NCI-H510A (cell line): ENCODE measurements at regions not wholly inside any gene's neighbourhood (a gene's known extent, or its start where the extent isn't known, plus 50 kb on each side); places are given as distances from the start of the nearest gene placed in this dataset.
"Not testable (repeated sequence)": the region's sequence is repeated elsewhere in the genome, so short reads cannot be mapped to it uniquely, and the experiment has no call there.

Experiments used
- DNase-seq: peaks from one replicate; lab custom pipeline; 2025; lab: John Stamatoyannopoulos, UW

- DNase-seq: no peak
Measured at GRCh38 chr14:28820677-28821076, 54.1 kb downstream of the FOXG1 start.

- no peak for DNase-seq
Measured at GRCh38 chr14:28821993-28822392, 55.4 kb downstream of the FOXG1 start.

DNA sequence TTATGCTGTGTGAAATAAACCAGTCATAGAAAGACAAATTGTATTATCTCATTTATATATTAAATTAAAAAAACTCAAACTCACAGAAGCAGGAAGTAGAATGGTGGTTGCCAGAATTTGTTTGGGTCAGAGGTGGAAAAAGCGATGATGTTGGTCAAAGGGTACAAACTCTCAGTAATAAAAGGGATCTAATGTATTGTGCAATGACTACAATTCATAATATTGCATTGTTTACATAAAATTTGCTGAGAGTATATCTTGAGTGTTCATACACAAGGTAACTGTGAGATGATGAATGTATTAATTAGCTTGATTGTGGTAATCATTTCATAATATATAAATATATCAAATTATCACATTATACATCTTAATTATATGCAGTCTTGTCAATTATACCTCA, 56.7 kb downstream of the FOXG1 start:
- no peak for DNase-seq

DNA sequence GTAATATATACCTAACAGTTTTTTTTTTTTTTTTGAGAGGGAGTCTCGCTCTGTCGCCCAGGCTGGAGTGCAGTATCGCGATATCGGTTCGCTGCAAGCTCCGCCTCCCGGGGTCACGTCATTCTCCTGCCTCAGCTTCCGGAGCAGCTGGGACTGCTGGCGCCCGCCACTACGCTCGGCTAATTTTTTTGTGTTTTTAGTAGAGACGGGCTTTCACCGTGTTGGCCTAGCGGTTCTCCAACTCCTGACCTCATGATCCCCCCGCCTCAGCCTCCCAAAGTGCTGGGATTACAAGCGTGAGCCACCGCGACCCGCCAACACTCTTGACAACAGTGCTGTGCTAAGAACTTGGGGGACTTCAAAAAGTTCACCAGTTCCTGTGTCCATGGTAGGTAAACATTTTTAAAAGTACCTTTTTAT, 63.5 kb downstream of the FOXG1 start:
- peak; percentile 1 for DNase-seq

- no peak for DNase-seq
Measured at GRCh38 chr14:28831126-28831525, 64.5 kb downstream of the FOXG1 start.

GRCh38 chr14:28842569-28842968, 76.0 kb downstream of the FOXG1 start:
- DNase-seq: not testable (repeated sequence)

DNA sequence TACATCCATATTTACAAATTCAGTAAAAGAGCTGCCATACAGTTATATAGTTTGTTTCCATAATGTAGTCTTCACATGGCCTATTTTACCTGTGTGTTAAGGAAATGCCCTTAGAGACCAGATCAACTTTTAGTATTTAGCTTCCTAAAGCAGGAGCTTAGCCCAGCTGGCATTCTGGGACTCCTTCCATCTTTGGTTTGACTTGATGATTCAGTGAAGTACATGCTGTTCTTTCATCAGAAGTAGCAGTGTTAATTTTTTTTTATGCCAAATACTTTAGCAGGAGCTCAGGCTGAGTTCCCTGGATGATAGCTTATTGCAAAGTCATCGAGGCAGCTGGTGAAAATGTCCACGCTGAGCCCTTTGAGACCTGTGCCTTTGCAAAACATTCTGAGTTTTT, 101.0 kb downstream of the FOXG1 start:
- no peak for DNase-seq

GRCh38 chr14:28870033-28870564, 103.5 kb downstream of the FOXG1 start:
- DNase-seq: no peak

DNA sequence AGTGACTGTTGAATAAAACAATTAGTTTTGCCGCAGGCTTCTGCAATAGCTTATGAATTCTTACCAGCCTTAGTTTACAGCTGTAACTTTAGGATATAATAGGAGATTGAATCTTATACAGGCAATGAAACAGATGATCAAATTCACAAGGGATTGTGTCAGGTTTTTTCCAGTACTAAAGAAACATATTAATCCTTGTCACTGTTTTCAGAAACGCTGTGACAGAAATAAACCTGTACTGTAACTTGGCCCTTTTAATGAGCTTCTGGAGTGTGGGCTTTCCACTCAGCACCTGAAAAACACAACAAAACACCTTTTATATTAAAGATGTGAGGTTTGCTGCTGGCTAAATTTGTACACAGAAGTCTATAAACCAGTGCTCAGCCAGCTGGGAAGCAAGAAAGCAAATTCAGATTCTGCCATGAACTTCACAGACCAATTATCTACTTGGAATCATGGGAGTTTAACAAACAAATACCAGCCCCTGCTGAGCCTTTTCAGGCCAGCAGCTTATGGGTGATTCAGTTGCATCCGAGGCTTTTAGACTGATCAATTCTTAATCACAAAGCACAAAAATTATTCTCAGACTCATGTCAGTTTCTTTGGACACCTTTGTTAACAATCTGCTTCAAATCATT, 109.5 kb downstream of the FOXG1 start:
- DNase-seq: peak; percentile 6

DNA sequence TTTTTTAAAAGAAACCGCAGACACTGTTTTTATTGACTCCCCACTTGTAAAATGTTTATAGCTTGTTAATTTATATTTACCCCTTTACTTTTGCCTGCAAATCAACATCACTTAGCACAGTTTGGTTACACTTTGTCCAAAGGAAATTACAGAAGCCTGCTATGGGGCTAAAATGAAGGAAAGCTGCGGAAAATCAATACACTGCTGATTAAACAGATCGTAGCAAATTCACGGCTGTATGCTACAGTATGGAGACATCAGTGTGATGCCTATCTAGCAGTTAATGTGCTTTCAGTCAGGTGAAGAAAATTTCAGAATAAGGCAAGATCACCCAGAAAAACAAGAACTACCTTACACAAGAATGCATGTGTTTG, 110.0 kb downstream of the FOXG1 start:
- DNase-seq: no peak

- DNase-seq: no peak
Measured at GRCh38 chr14:28877923-28878322, 111.3 kb downstream of the FOXG1 start.

GRCh38 chr14:28879573-28879996, 113.0 kb downstream of the FOXG1 start:
- no peak for DNase-seq

DNA sequence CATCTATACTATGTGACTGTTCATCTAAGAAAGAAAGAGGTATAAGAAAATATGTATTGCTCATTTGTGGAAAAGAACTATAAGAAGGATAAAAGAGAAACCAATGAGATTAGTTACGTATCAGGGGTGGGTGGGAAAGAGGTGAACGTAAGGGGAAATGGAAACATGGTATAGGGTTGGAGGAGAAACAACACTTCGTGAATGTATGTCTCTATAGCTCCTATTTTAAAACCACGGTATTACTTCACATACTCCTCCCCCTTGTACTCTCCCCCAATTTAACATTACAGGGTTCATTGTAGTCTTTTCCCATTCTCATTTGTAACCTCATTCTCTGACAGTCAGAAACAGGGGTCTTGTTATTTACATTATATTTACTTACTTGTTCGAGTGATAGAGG, 120.4 kb downstream of the FOXG1 start:
- no peak for DNase-seq

GRCh38 chr14:28895389-28895788, 128.8 kb downstream of the FOXG1 start:
- no peak for DNase-seq

DNA sequence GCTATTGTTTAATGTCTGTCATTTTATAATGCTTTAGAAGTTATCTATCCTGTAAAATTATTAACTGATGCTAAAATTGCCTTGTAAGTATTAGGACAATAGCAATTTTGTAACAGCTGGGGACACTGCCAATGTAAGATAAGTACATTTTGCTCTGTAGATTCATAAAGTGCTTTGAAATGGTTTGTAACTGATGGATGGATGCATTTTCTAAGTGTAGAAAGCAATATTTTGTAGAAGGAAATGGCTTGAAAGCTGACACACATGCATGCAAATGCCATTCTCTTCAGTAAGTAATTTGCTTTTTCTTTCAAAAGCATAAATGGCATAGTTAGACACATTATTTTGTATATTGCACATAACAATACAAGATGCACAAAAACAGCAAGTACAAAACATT, 129.8 kb downstream of the FOXG1 start:
- DNase-seq: no peak

DNA sequence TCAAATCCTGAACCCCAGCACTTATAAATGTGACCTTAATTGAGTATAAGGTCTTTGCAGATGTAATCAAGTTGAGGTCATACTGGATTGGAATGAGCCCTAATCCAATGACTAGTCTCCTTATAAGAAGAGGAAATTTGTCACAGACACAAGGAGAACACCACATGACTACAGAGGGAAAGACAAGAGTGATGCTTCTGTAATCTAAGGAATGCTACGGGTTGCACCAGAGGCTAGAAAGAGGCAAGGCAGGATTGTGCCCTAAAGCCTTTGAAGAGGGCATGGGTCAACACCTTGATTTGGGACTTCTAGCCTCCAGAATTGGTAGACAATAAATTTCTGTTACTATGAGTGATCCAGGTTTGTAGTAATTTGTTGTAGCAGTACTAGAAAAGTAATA, 135.0 kb downstream of the FOXG1 start:
- DNase-seq: no peak

GRCh38 chr14:28902930-28903329, 136.3 kb downstream of the FOXG1 start:
- no peak for DNase-seq

DNA sequence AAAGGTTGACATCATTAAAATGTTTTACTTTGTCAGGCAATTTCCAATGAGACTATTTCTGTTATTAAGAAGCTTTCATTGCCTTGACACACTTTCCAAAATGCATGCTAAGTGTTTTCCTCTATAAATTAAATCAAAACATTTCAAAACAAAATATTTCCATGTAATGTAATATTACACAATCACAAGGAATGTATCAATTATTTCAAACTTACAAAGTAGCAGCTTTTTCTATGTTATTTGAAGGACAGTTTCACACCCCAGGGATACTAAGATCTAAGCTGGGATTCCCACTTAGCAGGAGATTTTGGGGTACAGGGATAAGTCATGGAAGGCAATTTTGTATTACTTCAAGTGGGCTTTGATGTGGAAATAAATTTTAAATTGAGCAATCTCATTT, 144.9 kb downstream of the FOXG1 start:
- DNase-seq: no peak

DNA sequence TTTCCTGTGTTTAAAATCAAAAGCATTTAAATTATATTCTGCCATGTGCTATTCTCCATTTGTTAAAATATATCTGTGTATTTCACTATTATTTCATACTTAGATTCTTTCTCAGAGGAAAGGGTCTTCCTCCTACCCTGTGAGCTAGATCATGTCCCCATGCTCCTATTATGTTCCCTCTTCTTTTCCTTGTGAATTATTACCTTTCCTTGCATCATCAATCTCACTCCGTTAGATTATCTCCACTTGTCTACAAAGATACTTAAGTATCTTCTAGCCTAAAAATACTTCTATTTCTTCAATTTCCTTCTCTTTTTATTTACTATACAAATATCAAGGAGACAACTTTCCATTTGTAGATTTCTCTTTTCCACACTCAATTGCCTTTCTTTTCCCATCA, 146.5 kb downstream of the FOXG1 start:
- no peak for DNase-seq

GRCh38 chr14:28926122-28926521, 159.5 kb downstream of the FOXG1 start:
- no peak for DNase-seq

DNA sequence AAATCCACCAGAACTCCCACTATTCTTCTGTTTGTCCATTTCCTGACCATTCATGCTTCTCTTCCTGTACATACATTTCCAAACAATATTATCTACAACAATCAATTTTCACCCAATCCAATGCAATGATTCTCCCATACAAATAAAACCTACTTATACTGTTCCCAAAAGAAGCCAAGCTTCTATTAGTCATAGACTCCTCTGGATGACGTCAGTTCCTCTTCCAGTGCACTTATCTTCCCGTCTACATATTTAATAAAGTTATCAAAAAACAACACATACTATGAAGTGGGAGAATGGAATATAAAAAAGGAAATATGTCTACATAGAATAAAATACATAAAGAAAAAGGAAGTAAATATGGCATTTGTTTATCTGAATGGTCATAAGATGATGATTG, 165.4 kb downstream of the FOXG1 start:
- DNase-seq: no peak

DNA sequence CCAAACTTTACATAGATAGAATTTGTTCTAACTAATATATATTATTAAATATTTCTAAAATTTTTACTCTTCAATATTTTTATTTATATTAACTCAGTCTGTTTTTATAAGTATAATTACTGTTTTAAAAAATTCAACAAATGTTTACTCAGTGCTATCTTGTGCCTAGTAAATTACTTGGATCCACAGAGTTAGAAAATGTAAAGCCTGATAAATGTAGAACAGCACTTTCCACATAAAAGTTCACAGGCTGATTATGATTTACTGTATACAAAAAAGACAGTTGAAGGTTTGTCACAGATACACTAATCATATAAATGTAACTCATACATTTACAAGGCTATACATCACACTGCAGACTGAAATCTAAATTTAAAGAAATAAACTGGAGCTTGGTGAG, 170.0 kb downstream of the FOXG1 start:
- no peak for DNase-seq

DNA sequence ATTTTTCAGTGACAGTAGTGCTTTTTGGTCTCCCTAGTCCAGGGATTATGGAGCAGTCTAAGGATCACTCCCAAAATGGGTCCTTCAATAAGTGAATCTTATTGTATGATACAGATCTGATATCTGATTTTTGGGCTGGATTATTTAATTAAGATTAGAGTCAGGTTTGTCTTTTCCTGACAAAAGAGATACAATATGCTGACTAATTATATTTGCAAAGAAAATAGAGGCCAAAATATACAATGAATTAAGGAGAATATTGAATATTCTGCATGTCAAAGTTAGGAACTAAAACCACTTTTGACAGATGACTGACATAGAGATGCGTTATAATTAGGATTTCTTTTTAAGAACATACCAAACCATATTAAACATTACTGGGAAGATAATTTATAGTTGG, 175.2 kb downstream of the FOXG1 start:
- no peak for DNase-seq

DNA sequence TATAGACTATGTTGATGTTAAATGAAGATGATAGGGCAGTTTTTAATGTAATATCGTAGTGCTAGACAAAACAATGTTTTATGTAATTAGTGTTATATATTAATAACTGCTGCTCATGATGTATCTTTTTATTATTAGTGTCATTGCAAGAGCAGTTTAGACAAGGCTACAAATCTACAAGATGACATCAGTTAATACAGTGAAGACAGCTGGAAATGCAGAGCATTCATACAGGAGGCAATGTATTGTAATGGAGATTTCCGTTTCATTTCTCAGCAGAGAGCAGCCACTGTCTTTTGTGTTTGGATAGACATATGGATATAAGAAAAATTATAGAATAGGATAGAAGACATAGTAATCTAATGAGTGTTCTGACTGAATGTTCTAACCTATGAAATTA, 178.0 kb downstream of the FOXG1 start:
- DNase-seq: no peak
